ENCODE measurements at regions not wholly inside any gene's neighbourhood (a gene's known extent, or its start where the extent isn't known, plus 50 kb on each side); places are given as distances from the start of the nearest gene placed in this dataset.

DNA sequence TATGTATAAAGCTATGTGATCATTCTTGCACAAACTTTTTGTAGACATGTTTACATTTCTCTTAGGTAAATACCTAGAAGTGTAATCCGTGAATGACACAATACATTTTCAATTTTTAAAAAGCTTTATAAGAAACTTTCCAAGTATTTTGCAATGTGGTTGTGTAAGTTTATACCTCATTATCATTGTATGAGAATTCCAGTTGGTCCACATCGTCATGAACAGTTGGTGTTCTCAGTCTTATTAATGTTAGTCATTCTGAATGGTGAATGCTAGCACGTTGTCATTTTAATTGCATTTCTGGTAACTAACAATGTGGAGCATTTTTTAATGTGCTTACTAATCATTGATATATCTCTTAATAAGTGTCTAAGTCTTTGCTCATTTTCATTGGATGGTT, 116.5 kb upstream of the F13A1 start:
- TF ChIP-seq POLR2AphosphoS5 (IDR thresholded peaks at IDR 0.05; ENCODE audit: low read depth, low read length) (no peak), POLR2A (IDR thresholded peaks at IDR 0.05; ENCODE audit: borderline replicate concordance, extremely low read depth, insufficient read depth, insufficient read length) (no peak), EZH2 (IDR thresholded peaks at IDR 0.05) (no peak), EGR1 (IDR thresholded peaks at IDR 0.05; ENCODE audit: low read depth) (no peak), SIN3A (IDR thresholded peaks at IDR 0.05; ENCODE audit: low read depth) (no peak)
- TF ChIP-seq, protein P1, sequence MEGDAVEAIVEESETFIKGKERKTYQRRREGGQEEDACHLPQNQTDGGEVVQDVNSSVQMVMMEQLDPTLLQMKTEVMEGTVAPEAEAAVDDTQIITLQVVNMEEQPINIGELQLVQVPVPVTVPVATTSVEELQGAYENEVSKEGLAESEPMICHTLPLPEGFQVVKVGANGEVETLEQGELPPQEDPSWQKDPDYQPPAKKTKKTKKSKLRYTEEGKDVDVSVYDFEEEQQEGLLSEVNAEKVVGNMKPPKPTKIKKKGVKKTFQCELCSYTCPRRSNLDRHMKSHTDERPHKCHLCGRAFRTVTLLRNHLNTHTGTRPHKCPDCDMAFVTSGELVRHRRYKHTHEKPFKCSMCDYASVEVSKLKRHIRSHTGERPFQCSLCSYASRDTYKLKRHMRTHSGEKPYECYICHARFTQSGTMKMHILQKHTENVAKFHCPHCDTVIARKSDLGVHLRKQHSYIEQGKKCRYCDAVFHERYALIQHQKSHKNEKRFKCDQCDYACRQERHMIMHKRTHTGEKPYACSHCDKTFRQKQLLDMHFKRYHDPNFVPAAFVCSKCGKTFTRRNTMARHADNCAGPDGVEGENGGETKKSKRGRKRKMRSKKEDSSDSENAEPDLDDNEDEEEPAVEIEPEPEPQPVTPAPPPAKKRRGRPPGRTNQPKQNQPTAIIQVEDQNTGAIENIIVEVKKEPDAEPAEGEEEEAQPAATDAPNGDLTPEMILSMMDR (IDR thresholded peaks at IDR 0.05 in 2 of 3, conservative IDR thresholded peaks at IDR 0.05 in 1 of 3; ENCODE audit: borderline replicate concordance in 1 of 3, insufficient read depth in 1 of 3, low read depth in 2 of 3, low read length in 2 of 3), result no peak
- TF ChIP-seq, protein P2, sequence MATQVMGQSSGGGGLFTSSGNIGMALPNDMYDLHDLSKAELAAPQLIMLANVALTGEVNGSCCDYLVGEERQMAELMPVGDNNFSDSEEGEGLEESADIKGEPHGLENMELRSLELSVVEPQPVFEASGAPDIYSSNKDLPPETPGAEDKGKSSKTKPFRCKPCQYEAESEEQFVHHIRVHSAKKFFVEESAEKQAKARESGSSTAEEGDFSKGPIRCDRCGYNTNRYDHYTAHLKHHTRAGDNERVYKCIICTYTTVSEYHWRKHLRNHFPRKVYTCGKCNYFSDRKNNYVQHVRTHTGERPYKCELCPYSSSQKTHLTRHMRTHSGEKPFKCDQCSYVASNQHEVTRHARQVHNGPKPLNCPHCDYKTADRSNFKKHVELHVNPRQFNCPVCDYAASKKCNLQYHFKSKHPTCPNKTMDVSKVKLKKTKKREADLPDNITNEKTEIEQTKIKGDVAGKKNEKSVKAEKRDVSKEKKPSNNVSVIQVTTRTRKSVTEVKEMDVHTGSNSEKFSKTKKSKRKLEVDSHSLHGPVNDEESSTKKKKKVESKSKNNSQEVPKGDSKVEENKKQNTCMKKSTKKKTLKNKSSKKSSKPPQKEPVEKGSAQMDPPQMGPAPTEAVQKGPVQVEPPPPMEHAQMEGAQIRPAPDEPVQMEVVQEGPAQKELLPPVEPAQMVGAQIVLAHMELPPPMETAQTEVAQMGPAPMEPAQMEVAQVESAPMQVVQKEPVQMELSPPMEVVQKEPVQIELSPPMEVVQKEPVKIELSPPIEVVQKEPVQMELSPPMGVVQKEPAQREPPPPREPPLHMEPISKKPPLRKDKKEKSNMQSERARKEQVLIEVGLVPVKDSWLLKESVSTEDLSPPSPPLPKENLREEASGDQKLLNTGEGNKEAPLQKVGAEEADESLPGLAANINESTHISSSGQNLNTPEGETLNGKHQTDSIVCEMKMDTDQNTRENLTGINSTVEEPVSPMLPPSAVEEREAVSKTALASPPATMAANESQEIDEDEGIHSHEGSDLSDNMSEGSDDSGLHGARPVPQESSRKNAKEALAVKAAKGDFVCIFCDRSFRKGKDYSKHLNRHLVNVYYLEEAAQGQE (IDR thresholded peaks at IDR 0.05; ENCODE audit: low read depth), result no peak

Measured in HCT116 (cell line).